ENCODE measurements at regions not wholly inside any gene's neighbourhood (a gene's known extent, or its start where the extent isn't known, plus 50 kb on each side); places are given as distances from the start of the nearest gene placed in this dataset.

GRCh38 chr4:148883891-148884290 lies 441.7 kb upstream of the NR3C2 start:
- DNase-seq (ENCODE audit: low read depth, low spot score) (no peak), FAIRE-seq (no peak)
- Histone ChIP-seq H2AFZ (ENCODE audit: control insufficient read depth, low read length) (no peak overlapping the region), H3K9ac (ENCODE audit: control insufficient read depth, extremely low read depth, insufficient read depth, low read length) (no peak overlapping the region), H3K36me3 (ENCODE audit: control insufficient read depth in 2 of 2, extremely low read depth in 1 of 2, insufficient read depth in 2 of 2, low read length in 2 of 2) (no peaks in the 10 kb centered on the region), H3K27ac (ENCODE audit: control insufficient read depth, insufficient read depth, low read length) (no peak overlapping the region), H3K4me1 (ENCODE audit: control insufficient read depth, extremely low read depth, insufficient read depth, low read length) (no peaks in the 10 kb centered on the region), H3K9me3 (ENCODE audit: control insufficient read depth, low read depth, low read length) (no peaks in the 10 kb centered on the region), H3K4me2 (ENCODE audit: control insufficient read depth, extremely low read depth, insufficient read depth, low read depth, low read length) (no peak overlapping the region), H4K20me1 (ENCODE audit: control insufficient read depth, extremely low read depth, insufficient read depth, low read length) (no peaks in the 10 kb centered on the region), H3K79me2 (ENCODE audit: control insufficient read depth, insufficient read depth, low read length) (no peaks in the 10 kb centered on the region), H3K4me3 (ENCODE audit: control insufficient read depth in 2 of 3, extremely low read depth in 1 of 3, insufficient read depth in 2 of 3, low read depth in 1 of 3, low read length in 3 of 3) (no peak overlapping the region), H3K9me1 (ENCODE audit: control insufficient read depth, extremely low read depth, insufficient read depth, low read length) (no peaks in the 10 kb centered on the region), H3K27me3 (ENCODE audit: control insufficient read depth, extremely low read depth, insufficient read depth, low read length) (no peaks in the 10 kb centered on the region)
- TF ChIP-seq EZH2 (IDR thresholded peaks at IDR 0.05; ENCODE audit: low read length): no peak
- TF ChIP-seq, protein P1, sequence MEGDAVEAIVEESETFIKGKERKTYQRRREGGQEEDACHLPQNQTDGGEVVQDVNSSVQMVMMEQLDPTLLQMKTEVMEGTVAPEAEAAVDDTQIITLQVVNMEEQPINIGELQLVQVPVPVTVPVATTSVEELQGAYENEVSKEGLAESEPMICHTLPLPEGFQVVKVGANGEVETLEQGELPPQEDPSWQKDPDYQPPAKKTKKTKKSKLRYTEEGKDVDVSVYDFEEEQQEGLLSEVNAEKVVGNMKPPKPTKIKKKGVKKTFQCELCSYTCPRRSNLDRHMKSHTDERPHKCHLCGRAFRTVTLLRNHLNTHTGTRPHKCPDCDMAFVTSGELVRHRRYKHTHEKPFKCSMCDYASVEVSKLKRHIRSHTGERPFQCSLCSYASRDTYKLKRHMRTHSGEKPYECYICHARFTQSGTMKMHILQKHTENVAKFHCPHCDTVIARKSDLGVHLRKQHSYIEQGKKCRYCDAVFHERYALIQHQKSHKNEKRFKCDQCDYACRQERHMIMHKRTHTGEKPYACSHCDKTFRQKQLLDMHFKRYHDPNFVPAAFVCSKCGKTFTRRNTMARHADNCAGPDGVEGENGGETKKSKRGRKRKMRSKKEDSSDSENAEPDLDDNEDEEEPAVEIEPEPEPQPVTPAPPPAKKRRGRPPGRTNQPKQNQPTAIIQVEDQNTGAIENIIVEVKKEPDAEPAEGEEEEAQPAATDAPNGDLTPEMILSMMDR (optimal IDR thresholded peaks at IDR 0.05 in 1 of 3, IDR thresholded peaks at IDR 0.05 in 1 of 3, conservative IDR thresholded peaks at IDR 0.05 in 1 of 3; ENCODE audit: extremely low read depth in 1 of 3, insufficient read depth in 2 of 3, low read length in 3 of 3): no peak
- dilution Hi-C loops (cut with MboI; ENCODE audit: extremely low pct_ligation_motif_present, low sequenced_read_pairs): no loop called here

GRCh38 chr4:148883435-148883834 lies 441.2 kb upstream of the NR3C2 start:
- H2AFZ ChIP-seq (ENCODE audit: control insufficient read depth, low read length): no peak overlapping the region
- TF ChIP-seq EZH2 (IDR thresholded peaks at IDR 0.05; ENCODE audit: low read length): no peak
- no peak overlapping the region for H3K27ac ChIP-seq (ENCODE audit: control insufficient read depth, insufficient read depth, low read length)
- H3K9ac ChIP-seq (ENCODE audit: control insufficient read depth, extremely low read depth, insufficient read depth, low read length): no peak overlapping the region
- H3K4me2 ChIP-seq (ENCODE audit: control insufficient read depth, extremely low read depth, insufficient read depth, low read depth, low read length): no peak overlapping the region
- no peaks in the 10 kb centered on the region for H4K20me1 ChIP-seq (ENCODE audit: control insufficient read depth, extremely low read depth, insufficient read depth, low read length)
- FAIRE-seq (no peak), DNase-seq (ENCODE audit: low read depth, low spot score) (no peak)
- no peaks in the 10 kb centered on the region for H3K36me3 ChIP-seq (ENCODE audit: control insufficient read depth in 2 of 2, extremely low read depth in 1 of 2, insufficient read depth in 2 of 2, low read length in 2 of 2)
- no peaks in the 10 kb centered on the region for H3K79me2 ChIP-seq (ENCODE audit: control insufficient read depth, insufficient read depth, low read length)
- H3K4me1 ChIP-seq (ENCODE audit: control insufficient read depth, extremely low read depth, insufficient read depth, low read length): no peaks in the 10 kb centered on the region
- H3K9me3 ChIP-seq (ENCODE audit: control insufficient read depth, low read depth, low read length): no peaks in the 10 kb centered on the region
- H3K4me3 ChIP-seq (ENCODE audit: control insufficient read depth in 2 of 3, extremely low read depth in 1 of 3, insufficient read depth in 2 of 3, low read depth in 1 of 3, low read length in 3 of 3): no peak overlapping the region
- dilution Hi-C loops (cut with MboI; ENCODE audit: extremely low pct_ligation_motif_present, low sequenced_read_pairs): no loop called here
- no peaks in the 10 kb centered on the region for H3K27me3 ChIP-seq (ENCODE audit: control insufficient read depth, extremely low read depth, insufficient read depth, low read length)
- H3K9me1 ChIP-seq (ENCODE audit: control insufficient read depth, extremely low read depth, insufficient read depth, low read length): no peaks in the 10 kb centered on the region

GRCh38 chr4:148881860-148882643 lies 439.8 kb upstream of the NR3C2 start:
- Histone ChIP-seq H3K79me2 (ENCODE audit: control insufficient read depth, insufficient read depth, low read length) (no peaks in the 10 kb centered on the region), H3K27me3 (ENCODE audit: control insufficient read depth, extremely low read depth, insufficient read depth, low read length) (no peaks in the 10 kb centered on the region), H3K36me3 (ENCODE audit: control insufficient read depth in 2 of 2, extremely low read depth in 1 of 2, insufficient read depth in 2 of 2, low read length in 2 of 2) (no peaks in the 10 kb centered on the region), H3K9ac (ENCODE audit: control insufficient read depth, extremely low read depth, insufficient read depth, low read length) (no peak overlapping the region), H3K9me3 (ENCODE audit: control insufficient read depth, low read depth, low read length) (no peaks in the 10 kb centered on the region), H3K4me3 (ENCODE audit: control insufficient read depth in 2 of 3, extremely low read depth in 1 of 3, insufficient read depth in 2 of 3, low read depth in 1 of 3, low read length in 3 of 3) (no peak overlapping the region), H2AFZ (ENCODE audit: control insufficient read depth, low read length) (no peak overlapping the region), H4K20me1 (ENCODE audit: control insufficient read depth, extremely low read depth, insufficient read depth, low read length) (no peaks in the 10 kb centered on the region), H3K9me1 (ENCODE audit: control insufficient read depth, extremely low read depth, insufficient read depth, low read length) (no peaks in the 10 kb centered on the region), H3K4me2 (ENCODE audit: control insufficient read depth, extremely low read depth, insufficient read depth, low read depth, low read length) (no peak overlapping the region), H3K4me1 (ENCODE audit: control insufficient read depth, extremely low read depth, insufficient read depth, low read length) (no peaks in the 10 kb centered on the region), H3K27ac (ENCODE audit: control insufficient read depth, insufficient read depth, low read length) (no peak overlapping the region)
- TF ChIP-seq, protein P1 (optimal IDR thresholded peaks at IDR 0.05 in 1 of 3, IDR thresholded peaks at IDR 0.05 in 1 of 3, conservative IDR thresholded peaks at IDR 0.05 in 1 of 3; ENCODE audit: extremely low read depth in 1 of 3, insufficient read depth in 2 of 3, low read length in 3 of 3): no peak
- TF ChIP-seq EZH2 (IDR thresholded peaks at IDR 0.05; ENCODE audit: low read length): no peak
- FAIRE-seq (no peak), DNase-seq (ENCODE audit: low read depth, low spot score) (no peak)
- dilution Hi-C loops (cut with MboI; ENCODE audit: extremely low pct_ligation_motif_present, low sequenced_read_pairs): no loop called here
